ENCODE measurements at regions not wholly inside any gene's neighbourhood (a gene's known extent, or its start where the extent isn't known, plus 50 kb on each side); places are given as distances from the start of the nearest gene placed in this dataset.

GRCh38 chr5:20562544-20562943 lies 574.5 kb upstream of the CDH18 start:
- TF ChIP-seq TAF1 (IDR thresholded peaks at IDR 0.05; ENCODE audit: low read depth, low read length) (no peak), POLR2A (IDR thresholded peaks at IDR 0.05; ENCODE audit: low read depth, low read length) (no peak)

Measured in GM12891 (cell line).